Embryonic facial prominence (tissue), 1 donor: ENCODE measurements at regions not wholly inside any gene's neighbourhood (a gene's known extent, or its start where the extent isn't known, plus 50 kb on each side); places are given as distances from the start of the nearest gene placed in this dataset.

Experiments
- DNase-seq: peaks from one replicate; pipeline ENCODE4 v3.0.0-alpha.2; 2016; ENCODE audit errors: extremely low spot score

DNA sequence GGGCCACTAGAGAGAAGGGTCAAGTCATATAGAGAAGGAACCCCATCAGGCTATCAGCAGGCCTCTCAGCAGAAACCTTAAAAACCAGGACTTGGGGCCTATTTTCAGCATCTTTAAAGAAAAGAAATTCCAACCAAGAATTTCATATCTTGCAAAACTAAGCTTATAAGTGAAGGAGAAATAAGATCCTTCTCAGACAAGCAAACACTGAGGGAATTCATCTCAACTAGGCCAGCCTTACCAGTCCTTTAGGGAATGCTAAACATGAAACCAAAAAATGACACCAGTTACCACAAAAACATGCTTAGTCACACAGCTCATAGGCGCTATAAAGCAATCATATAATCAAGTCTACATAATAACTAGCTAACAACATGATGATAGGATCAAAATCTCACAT, 407.1 kb downstream of the LRRC70 start:
- no peak for DNase-seq

DNA sequence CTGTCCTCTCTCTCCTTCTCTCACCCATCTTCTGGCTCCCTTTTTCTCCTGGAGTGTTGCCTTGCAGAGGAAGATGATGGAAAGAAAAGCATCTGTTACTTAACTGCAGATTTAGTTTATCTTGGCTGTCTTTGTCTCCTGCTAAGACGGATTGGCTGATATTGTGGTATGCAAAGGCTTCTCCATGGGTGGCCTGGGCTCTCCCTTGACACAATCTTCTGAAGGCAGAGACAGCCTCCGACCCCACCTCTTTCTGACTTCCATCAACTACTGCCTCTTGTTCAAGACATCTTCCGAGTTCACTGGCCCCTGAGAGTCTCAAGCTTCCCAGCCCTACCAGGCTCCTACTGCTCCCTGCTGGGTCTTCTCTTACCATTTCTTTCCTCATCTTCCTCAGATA, 403.7 kb downstream of the LRRC70 start:
- DNase-seq, result no peak

DNA sequence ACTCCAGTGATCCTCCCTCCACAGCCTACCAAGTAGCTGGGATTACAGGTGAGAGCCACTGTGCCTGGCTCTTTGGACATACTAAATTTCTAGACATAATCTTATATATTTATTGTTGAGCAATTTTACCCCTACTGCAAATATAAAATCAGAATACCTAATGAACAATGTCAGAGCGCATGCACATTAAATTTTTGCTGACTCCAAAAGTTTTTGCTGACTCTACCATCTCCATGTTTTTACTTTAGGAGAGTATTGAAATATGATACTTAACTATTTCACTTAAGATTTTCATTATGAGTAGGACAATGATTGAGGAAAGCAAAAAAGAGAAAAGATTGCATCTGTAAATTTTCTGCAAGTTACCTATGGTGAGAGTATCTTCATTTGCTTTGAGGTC, 402.3 kb downstream of the LRRC70 start:
- no peak for DNase-seq

DNA sequence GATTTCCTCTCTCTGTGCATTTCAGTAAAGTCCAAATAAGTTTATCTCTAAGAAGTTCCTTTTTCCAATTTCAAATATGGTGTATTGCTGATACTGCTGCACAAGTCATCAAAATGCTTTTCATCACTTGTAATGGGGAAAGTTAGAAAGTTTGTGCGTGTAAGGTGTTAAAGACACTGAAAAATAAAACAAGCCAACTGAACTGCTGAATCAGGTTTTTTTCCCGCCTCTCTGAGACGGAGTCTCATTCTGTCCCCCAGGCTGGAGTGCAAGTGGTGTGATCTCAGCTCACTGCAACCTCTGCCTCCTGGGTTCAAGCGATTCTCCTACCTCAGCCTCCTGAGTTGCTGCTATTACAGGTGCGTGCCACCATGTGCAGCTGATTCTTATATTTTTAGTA, 400.9 kb downstream of the LRRC70 start:
- no peak for DNase-seq

DNA sequence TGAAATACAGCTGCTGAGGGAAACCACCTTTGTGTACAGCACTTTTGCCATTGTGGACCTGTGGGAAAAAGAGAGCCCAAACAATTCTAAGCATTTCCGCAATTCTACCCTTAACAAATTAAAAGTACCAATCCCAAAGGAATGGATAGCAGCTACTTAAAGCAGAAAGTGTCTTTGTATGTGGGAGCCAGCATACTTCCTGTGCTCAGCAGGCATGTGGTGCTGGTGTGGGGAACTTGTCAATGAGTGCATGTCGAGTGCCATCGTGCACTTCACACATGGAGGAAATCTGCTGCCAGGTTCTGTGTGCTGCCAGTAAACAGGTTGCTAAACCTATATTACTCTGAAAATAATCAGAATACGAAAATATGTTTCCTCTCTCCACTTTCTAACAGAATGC, 399.0 kb downstream of the LRRC70 start:
- no peak for DNase-seq

DNA sequence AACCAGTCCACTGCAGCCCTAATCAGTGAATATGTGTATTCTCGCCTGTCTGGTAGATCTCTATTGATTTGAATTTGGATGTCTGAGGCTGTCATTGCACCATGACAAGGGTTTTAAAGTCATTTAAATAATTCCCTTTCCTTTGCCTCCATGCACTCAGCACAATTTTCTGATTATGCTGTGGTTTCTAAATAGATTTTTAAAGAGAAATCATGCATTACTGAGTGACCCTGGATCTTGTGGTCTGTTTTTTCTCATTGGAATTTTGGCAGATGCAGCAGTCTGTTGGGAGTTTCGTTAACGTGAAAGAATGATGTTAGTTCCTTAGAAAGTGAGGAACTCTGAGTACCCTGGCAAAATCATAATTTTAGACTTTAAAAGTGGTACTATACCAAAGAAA, 396.0 kb downstream of the LRRC70 start:
- peak; percentile 22 for DNase-seq

DNA sequence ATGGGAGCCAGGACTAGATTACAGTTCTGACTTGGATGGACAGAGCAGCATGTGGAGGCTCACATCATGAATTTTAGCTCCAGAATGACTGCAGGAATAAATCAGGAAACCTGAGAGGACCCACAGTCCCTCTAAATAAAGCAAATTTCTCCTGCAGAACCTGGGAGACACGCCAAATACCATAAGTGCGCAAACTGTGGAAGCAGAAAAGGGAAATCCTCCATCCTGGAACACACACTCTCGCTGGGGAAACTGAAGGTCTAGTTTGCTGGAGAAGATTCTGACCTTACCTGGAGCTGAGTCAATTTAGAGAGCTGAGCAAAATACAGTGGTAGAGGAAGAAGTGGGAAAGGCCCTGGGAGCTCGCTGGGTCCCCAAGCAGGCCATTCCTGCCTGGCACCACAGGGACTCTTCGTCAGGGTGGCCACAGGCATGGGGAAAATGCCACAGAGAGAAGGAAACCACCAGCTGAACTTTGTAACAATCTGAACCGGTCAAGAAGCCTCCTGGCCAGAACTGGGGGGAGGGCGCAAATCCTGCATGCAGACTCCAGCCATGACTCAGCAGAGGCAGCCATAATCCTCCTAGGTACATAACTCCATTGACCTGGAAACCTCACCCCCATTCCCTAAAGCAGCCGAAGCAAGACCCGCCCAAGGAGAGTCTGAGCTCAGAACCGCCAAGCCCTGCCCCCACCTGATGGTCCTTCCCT, 390.9 kb downstream of the LRRC70 start:
- no peak for DNase-seq

DNA sequence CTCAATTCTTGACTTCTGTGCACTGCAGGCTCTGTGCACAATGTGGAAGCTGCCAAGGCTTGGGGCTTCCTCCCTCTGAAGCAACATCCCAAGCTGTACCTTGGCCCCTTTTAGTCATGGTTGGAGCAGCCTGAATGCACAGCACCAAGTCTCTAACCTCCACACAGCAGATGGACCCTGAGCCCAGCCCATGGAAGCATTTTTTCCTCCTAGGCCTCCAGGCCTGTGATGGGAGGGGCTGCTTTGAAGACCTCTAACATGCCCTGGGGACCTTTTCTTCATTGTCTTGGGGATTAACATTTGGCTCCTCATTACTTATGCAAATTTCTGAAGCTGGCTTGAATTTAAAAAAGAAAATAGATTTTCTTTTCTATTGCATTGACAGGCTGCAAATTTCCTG, 385.8 kb downstream of the LRRC70 start:
- DNase-seq, result no peak

DNA sequence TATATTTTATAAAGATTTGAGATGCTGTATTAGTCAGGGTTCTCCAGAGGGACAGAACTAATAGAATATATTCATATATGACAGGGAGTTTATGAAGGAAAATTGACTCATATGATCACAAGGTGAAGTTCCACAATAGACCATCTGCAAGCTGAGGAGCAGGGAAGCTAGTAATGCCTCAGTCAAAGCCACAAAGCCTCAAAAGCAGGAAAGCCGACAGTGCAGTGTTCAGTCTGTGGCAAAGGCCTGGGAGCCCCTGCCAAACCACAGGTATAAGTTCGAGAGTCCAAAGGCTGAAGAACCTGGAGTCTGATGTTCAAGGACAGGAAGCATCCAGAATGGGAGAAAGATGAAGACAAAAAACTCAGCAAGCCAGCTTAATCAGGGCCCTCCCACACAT, 382.2 kb downstream of the LRRC70 start:
- no peak for DNase-seq

DNA sequence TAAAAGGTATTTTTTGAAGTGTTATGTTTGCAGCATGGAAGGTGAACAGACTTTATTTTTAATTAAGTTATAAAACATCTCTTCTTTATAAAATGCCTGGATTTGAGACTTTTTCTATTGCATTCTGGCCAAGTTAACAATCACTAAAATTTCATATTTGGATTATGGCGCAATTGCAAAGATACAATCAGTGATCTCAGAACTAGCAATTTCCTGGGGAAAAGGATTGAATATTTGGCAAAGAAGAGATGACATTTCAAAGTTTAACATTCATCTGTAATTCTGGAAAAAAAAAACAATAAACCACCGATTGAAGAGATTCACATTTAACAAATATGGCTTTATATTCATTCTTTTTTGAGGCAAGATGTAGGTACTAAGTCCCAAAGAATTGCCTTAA, 378.0 kb downstream of the LRRC70 start:
- no peak for DNase-seq

DNA sequence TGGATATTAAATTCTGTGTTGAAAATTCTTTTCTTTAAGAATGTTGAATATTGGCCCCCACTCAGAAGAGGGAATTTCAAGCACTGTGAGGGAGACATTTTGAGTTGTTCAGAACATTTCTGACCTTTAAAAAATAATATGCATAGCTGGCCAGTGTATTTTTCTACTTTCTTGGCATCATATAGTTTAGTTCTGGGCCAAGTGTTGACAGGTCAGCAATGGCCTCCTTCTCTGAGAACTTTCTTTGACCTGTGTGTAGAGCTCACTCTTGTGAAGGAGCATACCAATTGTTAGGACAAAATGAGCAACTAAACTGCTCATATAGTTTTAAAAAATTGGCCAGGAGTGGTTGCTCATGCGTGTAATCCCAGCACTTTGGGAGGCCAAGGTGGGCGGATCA, 376.0 kb downstream of the LRRC70 start:
- DNase-seq, result no peak

DNA sequence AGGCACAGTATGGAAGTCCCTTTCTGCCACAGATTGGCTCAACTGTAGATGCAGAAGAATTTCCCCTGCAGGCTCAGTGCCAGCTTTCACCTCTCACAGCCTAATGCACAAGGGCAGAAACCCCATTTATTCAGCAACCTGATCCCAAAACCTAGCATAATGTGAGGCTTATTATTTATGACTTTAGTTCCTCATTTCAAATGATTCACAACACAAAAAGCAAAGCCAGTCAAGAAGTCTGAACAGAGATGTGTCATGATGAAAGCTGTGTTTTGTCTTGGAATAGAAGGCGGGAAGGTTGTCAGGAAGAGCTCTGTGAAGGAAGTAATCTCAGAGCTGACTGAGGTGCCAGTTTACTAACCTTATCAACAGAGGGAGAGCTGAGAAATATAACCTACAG, 369.7 kb downstream of the LRRC70 start:
- DNase-seq, result no peak

DNA sequence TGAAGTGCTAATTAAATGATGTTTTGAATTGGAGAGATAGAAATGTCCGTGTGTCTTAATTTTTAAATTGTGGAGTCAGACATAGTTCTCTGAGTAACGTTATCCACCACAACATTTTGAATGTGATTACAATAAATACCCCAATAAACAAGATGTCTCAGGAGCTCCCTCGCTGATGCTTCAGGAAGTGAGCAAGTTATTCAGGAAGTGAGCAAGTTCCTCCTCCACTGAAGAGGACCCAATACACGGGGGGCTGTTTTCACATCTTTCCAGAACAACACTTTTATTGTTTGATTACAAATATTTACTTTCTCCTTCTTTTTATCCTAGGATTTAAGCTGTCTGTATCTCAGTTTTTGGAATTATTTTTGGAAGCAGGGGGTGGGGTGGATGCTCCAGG, 363.8 kb downstream of the LRRC70 start:
- DNase-seq, result no peak

DNA sequence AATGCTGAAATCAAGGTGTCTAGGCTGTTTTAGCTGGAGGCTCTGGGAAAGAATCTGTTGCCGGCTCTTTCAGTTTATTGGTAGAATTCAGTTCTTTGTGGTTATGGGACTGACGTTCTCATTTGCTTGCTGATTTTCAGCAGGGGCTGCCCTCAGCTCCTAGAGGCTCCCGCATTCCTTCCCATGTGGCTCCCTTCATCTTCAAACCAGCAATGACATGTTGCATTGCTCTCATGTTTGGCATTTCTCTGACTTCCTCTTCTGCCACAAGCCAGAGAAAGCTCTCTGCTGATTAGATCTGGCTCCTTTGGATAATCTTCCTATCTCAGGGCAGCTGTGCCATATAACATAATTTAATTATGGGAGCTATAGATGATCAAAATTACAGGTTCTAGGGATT, 360.3 kb downstream of the LRRC70 start:
- DNase-seq, result no peak

DNA sequence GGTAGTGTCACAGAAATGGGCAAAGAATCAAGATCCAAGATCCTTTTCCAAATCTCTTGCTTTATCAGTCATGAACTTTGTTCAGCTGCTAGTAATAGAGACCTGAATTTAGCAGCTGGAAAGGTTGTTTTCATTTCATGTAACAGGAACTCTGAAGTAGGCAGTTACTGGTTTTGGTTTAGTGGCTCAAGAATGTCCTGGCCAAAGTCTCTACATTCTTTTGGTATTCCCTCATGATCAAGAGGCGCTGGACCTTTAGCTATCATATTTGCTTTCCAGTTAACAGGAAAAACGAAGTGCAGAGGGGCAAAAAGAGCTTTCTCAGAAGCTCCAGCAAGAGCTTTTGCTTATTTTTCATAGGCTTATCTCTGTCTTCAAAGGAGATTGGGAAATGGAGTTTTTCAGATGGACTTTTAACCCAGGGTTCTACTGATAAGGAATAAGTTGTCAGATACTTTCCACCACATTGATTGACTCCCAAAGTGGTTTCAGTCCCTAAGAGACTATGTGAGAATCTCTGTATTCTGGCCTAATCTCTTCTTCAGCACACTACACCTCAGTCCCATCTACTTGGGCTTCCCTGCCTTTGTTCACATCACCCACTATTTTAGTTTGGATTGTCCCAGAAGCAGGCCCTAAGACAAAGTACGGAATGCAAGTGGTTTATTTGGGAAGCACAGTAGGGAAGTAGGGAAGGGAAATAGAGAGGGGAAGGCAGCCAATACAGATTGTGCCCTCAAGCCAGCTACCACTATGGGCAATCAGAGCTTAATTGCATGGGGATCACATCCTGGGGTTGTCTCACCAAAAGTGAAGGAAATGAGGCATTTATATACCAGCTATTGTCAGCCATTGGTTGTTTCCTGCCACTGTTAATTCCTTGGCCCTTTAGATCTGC, 359.3 kb downstream of the LRRC70 start:
- no peak for DNase-seq

DNA sequence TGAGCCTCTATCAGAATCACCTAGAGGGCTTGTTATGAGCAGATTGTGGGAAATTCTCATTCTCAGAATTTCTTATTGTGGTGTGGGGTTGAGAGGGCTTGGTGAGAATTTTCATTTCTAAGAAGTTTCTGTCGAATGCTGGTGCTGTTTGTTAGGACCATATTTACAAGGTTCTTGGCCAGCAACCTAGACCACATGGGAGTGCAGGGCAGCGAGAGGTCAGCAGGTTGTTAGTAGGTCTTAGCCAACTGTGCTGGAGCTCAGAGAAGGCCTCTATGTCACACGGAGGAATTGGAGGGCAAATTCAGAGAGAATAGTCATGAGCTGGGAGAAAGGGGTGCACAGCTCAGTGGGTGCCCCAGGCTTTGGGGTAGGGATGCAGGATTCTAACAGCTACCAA, 357.0 kb downstream of the LRRC70 start:
- DNase-seq, result no peak

DNA sequence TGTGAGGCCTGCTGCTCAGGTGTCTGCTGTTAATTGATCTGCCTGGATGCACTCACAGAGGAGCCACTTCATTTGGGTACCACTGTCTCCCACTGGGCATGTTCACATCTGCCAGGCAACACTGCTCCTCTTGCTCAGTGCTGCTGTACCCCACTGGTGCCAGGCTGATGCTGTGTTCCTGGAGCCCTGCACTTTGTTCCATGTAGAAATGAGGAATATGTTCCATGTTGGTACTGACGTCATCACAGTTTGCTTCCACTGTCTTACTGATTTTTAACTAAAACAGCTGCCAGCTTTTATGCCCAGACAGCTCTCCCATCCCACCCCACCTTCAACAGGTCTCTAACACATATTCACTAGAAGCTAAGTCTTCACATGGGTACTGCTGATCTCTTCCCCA, 355.7 kb downstream of the LRRC70 start:
- no peak for DNase-seq

DNA sequence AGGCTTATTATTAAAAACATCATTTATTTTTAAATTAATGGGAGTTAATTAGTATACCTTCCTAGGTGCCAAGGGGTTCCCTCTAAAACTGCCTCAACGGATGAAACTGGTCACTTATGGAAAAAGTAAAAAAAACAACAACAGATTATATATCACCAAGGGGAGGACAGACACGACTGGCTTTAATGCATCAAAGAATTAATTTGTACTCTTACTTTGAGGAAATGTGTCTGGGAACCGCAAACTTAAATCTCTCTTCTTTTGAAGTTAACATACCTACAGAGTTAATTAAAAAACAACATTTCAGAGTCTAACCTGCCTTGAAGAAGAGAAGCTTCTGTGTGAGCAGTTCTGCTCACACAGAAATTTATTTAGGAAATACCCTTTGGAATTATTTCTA, 354.6 kb downstream of the LRRC70 start:
- DNase-seq, result no peak

DNA sequence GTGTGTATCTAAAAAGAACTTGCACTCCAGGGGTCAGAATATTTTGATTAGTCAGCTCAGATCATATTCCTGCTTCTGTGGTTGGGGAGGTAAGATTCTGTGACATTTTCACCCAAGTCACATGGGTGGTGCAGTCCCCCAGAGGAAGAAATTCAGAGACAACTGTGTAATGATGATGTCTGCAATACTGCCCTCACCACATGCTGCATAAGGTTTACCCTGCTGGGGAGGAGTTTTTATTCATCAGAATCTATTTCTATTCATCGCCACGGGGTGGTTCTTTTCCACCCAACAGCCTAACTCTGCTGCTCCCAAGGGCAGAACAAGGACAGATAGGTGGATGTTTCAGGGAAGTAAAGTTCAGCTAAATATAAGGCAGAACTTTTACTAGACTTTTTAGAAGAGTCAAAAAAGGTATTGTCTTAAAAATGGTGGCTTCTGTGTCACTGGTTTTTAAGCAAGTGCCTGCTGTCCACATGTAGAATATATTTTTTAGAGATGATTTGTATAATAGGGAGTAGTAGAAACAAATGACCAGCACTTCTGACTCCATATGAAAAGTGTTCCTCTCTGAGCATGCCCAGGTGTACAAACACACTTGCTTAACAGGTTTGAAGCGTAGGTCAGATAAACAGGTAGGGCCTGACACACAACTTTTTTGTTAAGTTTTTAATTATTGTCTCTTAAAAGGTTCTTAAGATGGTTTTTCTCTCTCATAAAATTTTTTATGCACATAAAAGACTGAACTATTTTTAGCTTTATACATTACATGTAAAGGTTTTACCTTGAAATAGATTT, 352.7 kb downstream of the LRRC70 start:
- no peak for DNase-seq

DNA sequence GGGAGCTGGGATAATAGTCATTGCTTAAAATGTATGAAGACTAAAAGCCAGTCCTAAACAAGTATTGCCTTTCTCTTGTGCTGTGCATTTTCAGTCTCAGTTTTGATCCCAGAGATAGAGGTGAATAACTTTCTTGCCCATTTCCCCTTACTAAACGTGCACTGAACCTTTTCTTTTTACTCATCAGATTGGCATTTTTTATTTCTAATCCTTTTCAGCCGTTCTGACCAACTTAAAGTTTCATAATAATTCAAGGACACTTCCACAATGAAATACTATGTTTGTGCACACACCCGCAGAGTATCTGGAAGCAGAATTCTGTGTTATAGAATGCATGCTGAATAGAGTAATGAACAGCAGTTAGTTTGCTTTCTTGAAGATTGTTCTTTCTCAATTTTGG, 343.6 kb downstream of the LRRC70 start:
- no peak for DNase-seq

DNA sequence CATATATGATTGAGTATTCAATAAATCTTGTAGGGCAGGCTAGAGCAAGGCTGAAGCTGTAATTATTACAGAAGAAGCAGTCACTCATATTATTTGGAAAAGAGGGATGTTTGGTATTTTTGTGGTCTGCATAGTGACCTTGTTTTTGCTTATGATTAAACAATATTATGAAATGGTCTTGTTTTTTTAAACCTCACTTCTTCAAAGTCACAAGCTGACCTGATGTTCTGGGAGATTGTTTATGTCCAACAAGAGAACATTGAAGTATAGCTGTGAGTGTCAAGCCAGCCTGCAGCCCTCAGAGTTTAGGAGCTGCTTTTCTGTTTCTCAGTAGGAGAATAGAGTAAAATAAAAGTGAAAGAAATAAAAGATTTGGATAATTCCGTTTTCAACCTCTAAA, 342.2 kb downstream of the LRRC70 start:
- DNase-seq, result no peak

DNA sequence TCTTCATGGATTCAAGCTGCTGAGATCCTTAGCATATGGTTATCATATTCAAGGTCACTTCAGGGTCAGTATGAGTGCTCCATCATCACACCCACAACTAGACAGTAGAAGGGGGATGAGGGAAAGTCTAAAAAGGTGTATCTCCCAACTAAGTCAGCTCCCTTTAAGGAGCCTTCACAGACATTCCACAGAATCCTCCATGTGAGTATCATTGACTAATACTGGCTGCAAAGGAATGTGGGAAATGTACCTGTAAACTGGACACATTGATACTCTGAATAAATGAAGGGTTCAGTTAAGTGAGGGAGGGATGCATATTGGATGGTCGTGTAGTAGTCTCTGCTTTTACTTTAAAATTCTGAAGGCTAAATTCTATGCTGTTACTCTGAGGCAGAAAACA, 330.7 kb downstream of the LRRC70 start:
- no peak for DNase-seq

DNA sequence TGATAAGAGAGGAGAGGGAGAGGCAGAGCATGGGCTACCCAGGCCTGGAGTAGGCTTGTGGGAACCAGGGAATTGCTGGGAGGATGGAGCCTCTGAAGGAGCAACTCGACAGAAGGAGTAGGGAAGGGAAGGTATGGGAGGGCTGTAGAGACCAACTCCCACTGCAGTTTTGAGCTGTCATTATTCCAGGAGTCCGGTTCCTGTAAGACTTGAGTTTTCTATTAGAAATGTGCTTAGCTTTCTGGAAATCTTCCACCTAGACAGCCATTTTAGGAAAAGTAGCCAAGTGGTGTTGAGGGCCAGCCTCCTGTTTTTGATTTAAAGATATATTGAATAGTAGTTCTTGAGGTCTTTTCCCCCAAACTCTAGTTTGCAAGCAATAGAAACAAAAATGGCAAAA, 323.5 kb downstream of the LRRC70 start:
- DNase-seq, result no peak
